ENCODE measurements at regions not wholly inside any gene's neighbourhood (a gene's known extent, or its start where the extent isn't known, plus 50 kb on each side); places are given as distances from the start of the nearest gene placed in this dataset.

GRCh38 chr20:62576815-62577489 lies 65.4 kb upstream of the SLCO4A1 start:
- no peak overlapping the region for H3K4me2 ChIP-seq
- DNase-seq (ENCODE audit: low read depth in 1 of 2, low spot score in 1 of 2), result no peak
- ChIA-PET POLR2A (no interaction called here), CTCF (interaction anchor here (0.7 to 4.4 kb wide), 12 partner anchors 10 to 479 kb away, joined by 3 to 19 read pairs (median 4); no protein-coding TSS in a partner anchor)
- 62% methylated on average over 15 of the region's 15 CpGs for WGBS (ENCODE audit: missing lambda C conversion rate)
- no peak overlapping the region for H3K4me3 ChIP-seq
- no peaks in the 10 kb centered on the region for H3K9me3 ChIP-seq
- H3K27ac ChIP-seq, result no peak overlapping the region
- H3K4me1 ChIP-seq, result peaks cover 6% of the 10 kb centered on the region; the same call in 1 of the 3 replicates
- ATAC-seq, result 0 out of 6 replicates have a peak, but pooled peaks of 1 of the 2 experiments have one; percentile 14
- FAIRE-seq, result no peak
- no peak for TF ChIP-seq KDM1A (IDR thresholded peaks at IDR 0.05; ENCODE audit: low read depth)
- TF ChIP-seq, protein P1, sequence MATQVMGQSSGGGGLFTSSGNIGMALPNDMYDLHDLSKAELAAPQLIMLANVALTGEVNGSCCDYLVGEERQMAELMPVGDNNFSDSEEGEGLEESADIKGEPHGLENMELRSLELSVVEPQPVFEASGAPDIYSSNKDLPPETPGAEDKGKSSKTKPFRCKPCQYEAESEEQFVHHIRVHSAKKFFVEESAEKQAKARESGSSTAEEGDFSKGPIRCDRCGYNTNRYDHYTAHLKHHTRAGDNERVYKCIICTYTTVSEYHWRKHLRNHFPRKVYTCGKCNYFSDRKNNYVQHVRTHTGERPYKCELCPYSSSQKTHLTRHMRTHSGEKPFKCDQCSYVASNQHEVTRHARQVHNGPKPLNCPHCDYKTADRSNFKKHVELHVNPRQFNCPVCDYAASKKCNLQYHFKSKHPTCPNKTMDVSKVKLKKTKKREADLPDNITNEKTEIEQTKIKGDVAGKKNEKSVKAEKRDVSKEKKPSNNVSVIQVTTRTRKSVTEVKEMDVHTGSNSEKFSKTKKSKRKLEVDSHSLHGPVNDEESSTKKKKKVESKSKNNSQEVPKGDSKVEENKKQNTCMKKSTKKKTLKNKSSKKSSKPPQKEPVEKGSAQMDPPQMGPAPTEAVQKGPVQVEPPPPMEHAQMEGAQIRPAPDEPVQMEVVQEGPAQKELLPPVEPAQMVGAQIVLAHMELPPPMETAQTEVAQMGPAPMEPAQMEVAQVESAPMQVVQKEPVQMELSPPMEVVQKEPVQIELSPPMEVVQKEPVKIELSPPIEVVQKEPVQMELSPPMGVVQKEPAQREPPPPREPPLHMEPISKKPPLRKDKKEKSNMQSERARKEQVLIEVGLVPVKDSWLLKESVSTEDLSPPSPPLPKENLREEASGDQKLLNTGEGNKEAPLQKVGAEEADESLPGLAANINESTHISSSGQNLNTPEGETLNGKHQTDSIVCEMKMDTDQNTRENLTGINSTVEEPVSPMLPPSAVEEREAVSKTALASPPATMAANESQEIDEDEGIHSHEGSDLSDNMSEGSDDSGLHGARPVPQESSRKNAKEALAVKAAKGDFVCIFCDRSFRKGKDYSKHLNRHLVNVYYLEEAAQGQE (IDR thresholded peaks at IDR 0.05), result peak; percentile 83

GRCh38 chr20:62577490-62577836 lies 64.8 kb upstream of the SLCO4A1 start:
- 12% methylated on average over 5 of the region's 14 CpGs for WGBS (ENCODE audit: missing lambda C conversion rate)
- DNase-seq (ENCODE audit: low read depth in 1 of 2, low spot score in 1 of 2), result no peak
- peaks cover 7% of the 10 kb centered on the region; the same call in 1 of the 3 replicates for H3K4me1 ChIP-seq
- POLR2A ChIA-PET, result no interaction called here
- no peak overlapping the region for H3K27ac ChIP-seq
- CTCF ChIA-PET, result interaction anchor here (0.6 to 4.4 kb wide), 12 partner anchors 10 to 78 kb away, joined by 3 to 19 read pairs (median 4); no protein-coding TSS in a partner anchor
- TF ChIP-seq MAFK (IDR thresholded peaks at IDR 0.05; ENCODE audit: partially characterized antibody) (no peak), SMC3 (IDR thresholded peaks at IDR 0.05) (no peak), EHMT2 (IDR thresholded peaks at IDR 0.05; ENCODE audit: low read depth) (no peak)
- H3K4me3 ChIP-seq, result no peak overlapping the region
- H3K4me2 ChIP-seq, result no peak overlapping the region
- FAIRE-seq, result no peak
- ATAC-seq, result no peak
- no peaks in the 10 kb centered on the region for H3K9me3 ChIP-seq

DNA sequence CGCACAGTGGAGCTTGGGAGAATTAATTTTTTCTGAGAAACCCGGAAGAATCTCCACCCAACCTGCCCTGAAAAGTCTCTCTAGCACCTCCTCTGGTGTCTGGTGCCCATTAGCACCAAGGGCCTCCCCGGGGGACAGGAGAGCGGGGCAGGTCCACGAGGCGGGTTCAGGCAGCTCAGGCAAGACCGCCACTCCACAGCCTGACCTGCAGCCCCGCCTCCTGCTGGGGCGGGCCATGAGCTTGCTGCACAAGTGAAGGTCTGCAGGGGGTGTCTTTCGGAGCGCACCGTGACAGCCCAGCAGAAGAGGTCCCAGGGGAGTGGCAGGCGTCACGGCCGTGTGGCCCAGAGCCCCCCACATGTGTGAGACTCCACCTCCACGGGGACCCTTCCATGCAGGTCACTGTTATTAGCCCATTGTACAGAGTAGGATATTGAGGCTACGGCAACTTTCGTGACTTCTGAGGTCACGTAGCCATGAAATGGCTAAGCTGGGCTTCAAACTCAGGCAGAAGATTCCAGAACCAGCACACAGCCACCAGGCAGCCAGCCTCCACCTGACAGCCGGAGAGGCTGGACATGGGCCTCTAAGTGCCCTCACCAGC lies 63.9 kb upstream of the SLCO4A1 start:
- POLR2A ChIA-PET, result no interaction called here
- Histone ChIP-seq H3K4me1 (peaks cover 7% of the 10 kb centered on the region; the same call in 1 of the 3 replicates), H3K9me3 (no peaks in the 10 kb centered on the region), H3K27ac (no peak overlapping the region), H3K4me3 (no peak overlapping the region), H3K4me2 (peak overlapping the region; percentile 12; the same call in 1 of the 3 replicates)
- ATAC-seq, result peak; percentile 49 to 75
- no peak for TF ChIP-seq BHLHE40 (IDR thresholded peaks at IDR 0.05; ENCODE audit: low read depth, low read length)
- TF ChIP-seq EP300 (IDR thresholded peaks at IDR 0.05), result no peak
- no peak for TF ChIP-seq FOSB (CRISPR knock-in tag; IDR thresholded peaks at IDR 0.05)
- no peak for TF ChIP-seq NPAS2 (CRISPR knock-in tag; IDR thresholded peaks at IDR 0.05; ENCODE audit: borderline replicate concordance)
- TF ChIP-seq FOSL2 (IDR thresholded peaks at IDR 0.05), result no peak
- TF ChIP-seq FOSL2 (CRISPR knock-in tag; IDR thresholded peaks at IDR 0.05), result no peak
- TF ChIP-seq JUN (IDR thresholded peaks at IDR 0.05), result no peak
- TF ChIP-seq RAD21 (conservative IDR thresholded peaks at IDR 0.05 in 1 of 2, IDR thresholded peaks at IDR 0.05 in 1 of 2), result no peak
- TF ChIP-seq PHF8 (IDR thresholded peaks at IDR 0.05; ENCODE audit: borderline replicate concordance, low read depth), result no peak
- no peak for TF ChIP-seq HMGXB4 (CRISPR knock-in tag; IDR thresholded peaks at IDR 0.05; ENCODE audit: borderline replicate concordance)
- TF ChIP-seq HDAC2 (IDR thresholded peaks at IDR 0.05), result no peak
- CTCF ChIA-PET, result interaction anchor here (0.6 to 4.4 kb wide), 8 partner anchors 11 to 78 kb away, joined by 3 to 19 read pairs (median 4); no protein-coding TSS in a partner anchor
- 20% methylated on average over 14 of the region's 20 CpGs for WGBS (ENCODE audit: missing lambda C conversion rate)
- peak; percentile 55 to 59 for DNase-seq (ENCODE audit: low read depth in 1 of 2, low spot score in 1 of 2)
- FAIRE-seq, result no peak

Measured in A549 (cell line).